ENCODE measurements at regions not wholly inside any gene's neighbourhood (a gene's known extent, or its start where the extent isn't known, plus 50 kb on each side); places are given as distances from the start of the nearest gene placed in this dataset.

DNA sequence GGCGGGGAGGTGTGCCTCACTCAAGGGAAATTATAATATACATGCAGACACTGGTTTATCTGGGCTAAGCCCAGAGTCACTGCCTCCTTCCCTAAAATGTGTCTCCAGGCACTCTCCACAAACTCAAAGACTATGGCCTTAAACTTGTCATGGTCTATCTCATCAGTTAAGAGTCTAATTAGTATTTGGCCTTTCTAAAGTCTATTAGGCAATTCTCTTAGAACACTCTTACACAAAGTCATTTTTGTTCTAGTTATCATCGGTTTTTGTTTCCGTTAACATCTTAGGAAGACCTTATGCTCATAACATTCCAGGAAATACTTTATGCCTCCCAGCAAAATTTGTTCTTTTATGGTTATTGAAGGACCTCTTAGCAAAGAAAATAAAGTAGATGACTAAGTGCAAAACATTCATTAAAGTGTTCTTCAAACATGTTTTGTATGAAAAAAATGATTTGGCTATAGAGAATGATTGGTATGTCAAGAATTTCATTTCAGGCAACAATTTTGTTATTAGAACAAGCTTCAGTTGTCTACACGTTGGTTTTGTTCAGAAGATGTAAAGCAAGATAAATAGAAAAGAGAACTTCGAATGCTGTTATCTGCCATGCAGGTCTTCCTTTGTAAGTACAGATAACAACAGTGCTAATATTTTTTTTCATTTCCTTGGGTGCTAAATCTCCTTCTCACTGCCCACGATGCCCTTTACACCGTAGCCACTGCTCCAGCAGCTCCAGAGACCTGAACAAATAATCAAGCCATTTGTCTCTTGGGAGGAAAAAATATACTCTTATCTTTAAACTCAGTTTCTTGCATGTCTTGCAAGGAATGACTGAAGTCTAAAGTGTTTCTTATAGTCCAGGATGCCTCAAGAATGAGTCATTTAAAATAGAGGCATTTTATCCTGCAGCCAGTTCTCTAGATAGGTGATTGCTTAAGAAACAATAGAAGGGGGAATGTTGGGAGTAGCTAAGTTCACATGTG, 170.4 kb downstream of the HTR1B start:
- H3K79me1 ChIP-seq (ENCODE audit: low read length), result no peaks in the 10 kb centered on the region
- H2BK15ac ChIP-seq (replicated peaks; ENCODE audit: low read depth), result no peak overlapping the region
- no peak overlapping the region for H2BK5ac ChIP-seq (ENCODE audit: low read length)
- H2BK120ac ChIP-seq (ENCODE audit: low read depth, low read length), result no peak overlapping the region
- no peak overlapping the region for H2AK5ac ChIP-seq (ENCODE audit: low read length)
- no peak overlapping the region for H3K4me2 ChIP-seq (ENCODE audit: low read length)
- H3K4me1 ChIP-seq (ENCODE audit: control insufficient read depth, low read depth, low read length), result no peaks in the 10 kb centered on the region
- H3K4ac ChIP-seq (ENCODE audit: low read depth, low read length), result no peak overlapping the region
- no peak overlapping the region for H3K56ac ChIP-seq (ENCODE audit: low read length)
- no peak overlapping the region for H3K9ac ChIP-seq (ENCODE audit: low read length)
- H3K27ac ChIP-seq (ENCODE audit: low read depth, low read length), result no peak overlapping the region
- no peak overlapping the region for H3K4me3 ChIP-seq (ENCODE audit: low read length)
- no peaks in the 10 kb centered on the region for H3K36me3 ChIP-seq (ENCODE audit: control insufficient read depth, insufficient read depth, low read length)
- no peak overlapping the region for H4K5ac ChIP-seq (ENCODE audit: low read length)
- H3K79me2 ChIP-seq (ENCODE audit: control insufficient read depth, insufficient read depth, low read length), result no peaks in the 10 kb centered on the region
- no peak overlapping the region for H3K18ac ChIP-seq (ENCODE audit: low read length)
- no peak overlapping the region for H4K8ac ChIP-seq (ENCODE audit: low read depth, low read length)
- DNase-seq, result peak; percentile 43
- no peaks in the 10 kb centered on the region for H3K27me3 ChIP-seq (ENCODE audit: insufficient read depth, low read length, poor library complexity)
- no CpG with 5 or more reads among the region's 7 CpGs for WGBS (ENCODE audit: extremely low coverage, insufficient coverage, low lambda C conversion rate)
- H3K23ac ChIP-seq (ENCODE audit: low read length), result no peak overlapping the region

DNA sequence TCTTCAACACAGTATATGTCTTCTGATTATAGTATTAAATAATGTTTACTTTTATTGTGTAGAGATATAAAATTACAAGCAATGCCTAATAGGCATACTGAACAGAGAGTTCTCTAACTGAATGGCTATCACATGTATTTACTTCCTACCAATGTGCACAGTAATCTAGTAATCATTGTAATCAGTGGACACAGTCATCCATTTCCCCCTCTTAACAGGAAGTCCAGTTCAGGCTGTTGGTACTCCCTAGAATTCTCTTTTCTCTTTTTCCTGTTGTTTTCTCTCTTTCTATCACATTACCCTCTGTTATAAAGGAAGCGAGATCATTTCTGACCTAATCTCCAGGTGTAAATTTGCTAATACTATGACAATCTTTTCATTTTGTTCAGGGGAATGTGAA, 172.5 kb downstream of the HTR1B start:
- Histone ChIP-seq H3K4me1 (ENCODE audit: control insufficient read depth, low read depth, low read length) (no peaks in the 10 kb centered on the region), H3K9ac (ENCODE audit: low read length) (no peak overlapping the region), H3K79me2 (ENCODE audit: control insufficient read depth, insufficient read depth, low read length) (no peaks in the 10 kb centered on the region), H2BK120ac (ENCODE audit: low read depth, low read length) (no peak overlapping the region), H3K4me2 (ENCODE audit: low read length) (no peak overlapping the region), H3K23ac (ENCODE audit: low read length) (no peak overlapping the region), H2BK15ac (replicated peaks; ENCODE audit: low read depth) (no peak overlapping the region), H2AK5ac (ENCODE audit: low read length) (no peak overlapping the region), H3K27me3 (ENCODE audit: insufficient read depth, low read length, poor library complexity) (no peaks in the 10 kb centered on the region), H3K4me3 (ENCODE audit: low read length) (no peak overlapping the region), H3K56ac (ENCODE audit: low read length) (no peak overlapping the region), H4K8ac (ENCODE audit: low read depth, low read length) (no peak overlapping the region), H4K5ac (ENCODE audit: low read length) (no peak overlapping the region), H3K79me1 (ENCODE audit: low read length) (no peaks in the 10 kb centered on the region), H3K18ac (ENCODE audit: low read length) (no peak overlapping the region), H3K36me3 (ENCODE audit: control insufficient read depth, insufficient read depth, low read length) (no peaks in the 10 kb centered on the region), H3K4ac (ENCODE audit: low read depth, low read length) (no peak overlapping the region), H2BK5ac (ENCODE audit: low read length) (no peak overlapping the region), H3K27ac (ENCODE audit: low read depth, low read length) (no peak overlapping the region)
- DNase-seq, result no peak
- WGBS (ENCODE audit: extremely low coverage, insufficient coverage, low lambda C conversion rate), result no CpG with 5 or more reads among the region's 1 CpG

DNA sequence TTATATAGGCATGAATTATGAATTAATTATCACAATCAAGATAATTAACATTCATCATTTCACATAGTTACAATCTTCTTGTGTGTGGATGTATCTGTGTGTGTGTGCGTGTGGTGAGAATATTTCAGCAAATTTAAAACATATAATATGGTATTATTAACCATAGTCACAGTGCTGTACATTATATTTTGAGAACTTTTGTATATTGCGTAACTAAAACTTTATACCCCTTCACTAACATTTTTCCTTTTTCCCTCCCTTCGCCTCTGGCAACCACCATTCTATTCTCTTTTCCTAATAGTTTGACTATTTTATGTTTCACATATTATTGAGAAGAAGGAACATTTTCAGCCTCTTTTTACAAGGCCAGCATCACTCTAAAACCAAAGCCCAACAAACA, 176.8 kb downstream of the HTR1B start:
- DNase-seq, result no peak
- Histone ChIP-seq H2BK120ac (ENCODE audit: low read depth, low read length) (no peak overlapping the region), H3K27me3 (ENCODE audit: insufficient read depth, low read length, poor library complexity) (no peaks in the 10 kb centered on the region), H4K8ac (ENCODE audit: low read depth, low read length) (no peak overlapping the region), H3K4ac (ENCODE audit: low read depth, low read length) (no peak overlapping the region), H2AK5ac (ENCODE audit: low read length) (no peak overlapping the region), H3K18ac (ENCODE audit: low read length) (no peak overlapping the region), H3K4me1 (ENCODE audit: control insufficient read depth, low read depth, low read length) (no peaks in the 10 kb centered on the region), H3K23ac (ENCODE audit: low read length) (no peak overlapping the region), H3K79me1 (ENCODE audit: low read length) (no peaks in the 10 kb centered on the region), H2BK15ac (replicated peaks; ENCODE audit: low read depth) (no peak overlapping the region), H3K9ac (ENCODE audit: low read length) (no peak overlapping the region), H3K27ac (ENCODE audit: low read depth, low read length) (no peak overlapping the region), H3K36me3 (ENCODE audit: control insufficient read depth, insufficient read depth, low read length) (no peaks in the 10 kb centered on the region), H2BK5ac (ENCODE audit: low read length) (no peak overlapping the region), H4K5ac (ENCODE audit: low read length) (no peak overlapping the region), H3K4me3 (ENCODE audit: low read length) (no peak overlapping the region), H3K79me2 (ENCODE audit: control insufficient read depth, insufficient read depth, low read length) (no peaks in the 10 kb centered on the region), H3K56ac (ENCODE audit: low read length) (no peak overlapping the region), H3K4me2 (ENCODE audit: low read length) (no peak overlapping the region)
- whole genome bisulfite sequencing (ENCODE audit: extremely low coverage, insufficient coverage, low lambda C conversion rate), result no CpG with 5 or more reads among the region's 3 CpGs

DNA sequence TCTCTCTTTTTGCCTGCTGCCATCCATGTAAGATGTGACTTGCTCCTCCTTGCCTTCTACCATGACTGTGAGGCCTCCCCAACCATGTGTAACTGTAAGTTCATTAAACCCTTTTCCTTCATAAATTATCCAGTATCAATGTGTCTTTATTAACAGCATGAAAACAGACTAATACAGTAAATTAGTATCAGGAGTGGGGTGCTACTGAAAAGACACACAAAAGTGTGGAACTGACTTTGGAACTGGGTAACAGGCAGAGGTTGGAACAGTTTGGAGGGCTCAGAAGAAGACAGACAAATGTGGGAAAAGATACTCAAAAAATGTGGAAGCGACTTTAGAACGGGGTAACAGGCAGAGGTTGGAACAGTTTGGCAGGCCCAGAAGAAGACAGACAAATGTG, 189.4 kb downstream of the HTR1B start:
- H3K56ac ChIP-seq (ENCODE audit: low read length), result no peak overlapping the region
- no peak overlapping the region for H3K4me3 ChIP-seq (ENCODE audit: low read length)
- no peaks in the 10 kb centered on the region for H3K27me3 ChIP-seq (ENCODE audit: insufficient read depth, low read length, poor library complexity)
- H3K79me2 ChIP-seq (ENCODE audit: control insufficient read depth, insufficient read depth, low read length), result no peaks in the 10 kb centered on the region
- no peak overlapping the region for H3K9ac ChIP-seq (ENCODE audit: low read length)
- H2BK120ac ChIP-seq (ENCODE audit: low read depth, low read length), result no peak overlapping the region
- no peak for DNase-seq
- H2BK15ac ChIP-seq (replicated peaks; ENCODE audit: low read depth), result no peak overlapping the region
- no peak overlapping the region for H3K18ac ChIP-seq (ENCODE audit: low read length)
- no peak overlapping the region for H3K23ac ChIP-seq (ENCODE audit: low read length)
- no peak overlapping the region for H3K27ac ChIP-seq (ENCODE audit: low read depth, low read length)
- no peaks in the 10 kb centered on the region for H3K4me1 ChIP-seq (ENCODE audit: control insufficient read depth, low read depth, low read length)
- H3K4me2 ChIP-seq (ENCODE audit: low read length), result no peak overlapping the region
- H2AK5ac ChIP-seq (ENCODE audit: low read length), result no peak overlapping the region
- H4K5ac ChIP-seq (ENCODE audit: low read length), result no peak overlapping the region
- H3K4ac ChIP-seq (ENCODE audit: low read depth, low read length), result no peak overlapping the region
- no peaks in the 10 kb centered on the region for H3K79me1 ChIP-seq (ENCODE audit: low read length)
- no peak overlapping the region for H4K8ac ChIP-seq (ENCODE audit: low read depth, low read length)
- H2BK5ac ChIP-seq (ENCODE audit: low read length), result no peak overlapping the region
- no CpG with 5 or more reads among the region's 2 CpGs for WGBS (ENCODE audit: extremely low coverage, insufficient coverage, low lambda C conversion rate)
- no peaks in the 10 kb centered on the region for H3K36me3 ChIP-seq (ENCODE audit: control insufficient read depth, insufficient read depth, low read length)

DNA sequence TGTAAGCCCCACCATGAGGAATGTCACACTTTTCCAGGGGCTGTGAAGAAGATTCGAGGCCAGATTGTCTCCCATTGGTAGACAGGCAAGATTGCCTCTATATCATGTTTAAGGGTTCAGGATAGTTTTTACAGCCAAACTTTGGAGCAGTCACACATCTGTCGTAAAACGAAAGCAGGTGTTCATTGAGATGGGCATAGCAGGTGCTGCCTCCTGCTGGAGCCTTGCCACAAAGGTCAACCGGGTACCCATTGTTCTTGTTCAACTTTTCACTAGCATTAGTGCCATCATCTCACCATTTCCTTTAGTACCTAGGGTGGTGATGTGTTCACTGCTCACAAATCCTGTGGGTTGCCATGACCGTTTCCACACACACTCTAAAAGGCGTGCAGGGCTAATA, 198.3 kb downstream of the HTR1B start:
- H3K4me1 ChIP-seq (ENCODE audit: control insufficient read depth, low read depth, low read length), result no peaks in the 10 kb centered on the region
- no peaks in the 10 kb centered on the region for H3K79me2 ChIP-seq (ENCODE audit: control insufficient read depth, insufficient read depth, low read length)
- WGBS (ENCODE audit: extremely low coverage, insufficient coverage, low lambda C conversion rate), result no CpG with 5 or more reads among the region's 6 CpGs
- H3K4me3 ChIP-seq (ENCODE audit: low read length), result no peak overlapping the region
- no peak overlapping the region for H3K4me2 ChIP-seq (ENCODE audit: low read length)
- DNase-seq, result peak; percentile 40
- no peak overlapping the region for H2BK5ac ChIP-seq (ENCODE audit: low read length)
- no peaks in the 10 kb centered on the region for H3K79me1 ChIP-seq (ENCODE audit: low read length)
- H3K27ac ChIP-seq (ENCODE audit: low read depth, low read length), result no peak overlapping the region
- H4K5ac ChIP-seq (ENCODE audit: low read length), result no peak overlapping the region
- H3K36me3 ChIP-seq (ENCODE audit: control insufficient read depth, insufficient read depth, low read length), result no peaks in the 10 kb centered on the region
- H3K4ac ChIP-seq (ENCODE audit: low read depth, low read length), result no peak overlapping the region
- no peak overlapping the region for H3K9ac ChIP-seq (ENCODE audit: low read length)
- no peak overlapping the region for H3K18ac ChIP-seq (ENCODE audit: low read length)
- no peak overlapping the region for H4K8ac ChIP-seq (ENCODE audit: low read depth, low read length)
- H2BK120ac ChIP-seq (ENCODE audit: low read depth, low read length), result no peak overlapping the region
- H3K56ac ChIP-seq (ENCODE audit: low read length), result no peak overlapping the region
- H2AK5ac ChIP-seq (ENCODE audit: low read length), result no peak overlapping the region
- H3K23ac ChIP-seq (ENCODE audit: low read length), result no peak overlapping the region
- H2BK15ac ChIP-seq (replicated peaks; ENCODE audit: low read depth), result no peak overlapping the region
- H3K27me3 ChIP-seq (ENCODE audit: insufficient read depth, low read length, poor library complexity), result no peaks in the 10 kb centered on the region

DNA sequence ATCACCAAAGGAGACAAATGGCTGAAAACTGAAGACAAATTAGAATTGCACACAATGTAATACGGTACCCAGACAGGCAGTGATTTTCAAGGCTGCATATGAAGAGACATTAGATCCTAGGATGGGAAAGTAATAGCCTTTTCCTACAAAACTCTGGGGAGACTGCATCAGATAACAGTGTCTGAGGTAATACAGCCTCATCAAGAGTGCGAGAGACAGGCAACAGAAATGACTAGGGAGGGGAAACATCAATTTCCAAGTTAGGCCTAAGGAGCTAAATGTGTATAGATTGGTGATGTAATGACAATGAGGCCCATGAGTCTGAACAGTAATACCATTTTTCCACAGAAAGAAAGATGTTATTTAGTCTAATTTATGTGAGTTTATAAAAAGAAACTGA, 200.3 kb downstream of the HTR1B start:
- H3K79me2 ChIP-seq (ENCODE audit: control insufficient read depth, insufficient read depth, low read length), result no peaks in the 10 kb centered on the region
- no peak for DNase-seq
- no peak overlapping the region for H3K23ac ChIP-seq (ENCODE audit: low read length)
- H2BK15ac ChIP-seq (replicated peaks; ENCODE audit: low read depth), result no peak overlapping the region
- no peak overlapping the region for H3K27ac ChIP-seq (ENCODE audit: low read depth, low read length)
- no peak overlapping the region for H2AK5ac ChIP-seq (ENCODE audit: low read length)
- no peak overlapping the region for H3K4me3 ChIP-seq (ENCODE audit: low read length)
- H3K4me2 ChIP-seq (ENCODE audit: low read length), result no peak overlapping the region
- no peaks in the 10 kb centered on the region for H3K79me1 ChIP-seq (ENCODE audit: low read length)
- no peaks in the 10 kb centered on the region for H3K36me3 ChIP-seq (ENCODE audit: control insufficient read depth, insufficient read depth, low read length)
- WGBS (ENCODE audit: extremely low coverage, insufficient coverage, low lambda C conversion rate), result no CpG with 5 or more reads among the region's 2 CpGs
- H2BK5ac ChIP-seq (ENCODE audit: low read length), result no peak overlapping the region
- H4K8ac ChIP-seq (ENCODE audit: low read depth, low read length), result no peak overlapping the region
- H2BK120ac ChIP-seq (ENCODE audit: low read depth, low read length), result no peak overlapping the region
- H3K9ac ChIP-seq (ENCODE audit: low read length), result no peak overlapping the region
- no peak overlapping the region for H4K5ac ChIP-seq (ENCODE audit: low read length)
- H3K18ac ChIP-seq (ENCODE audit: low read length), result no peak overlapping the region
- H3K4ac ChIP-seq (ENCODE audit: low read depth, low read length), result no peak overlapping the region
- no peaks in the 10 kb centered on the region for H3K4me1 ChIP-seq (ENCODE audit: control insufficient read depth, low read depth, low read length)
- no peak overlapping the region for H3K56ac ChIP-seq (ENCODE audit: low read length)
- H3K27me3 ChIP-seq (ENCODE audit: insufficient read depth, low read length, poor library complexity), result no peaks in the 10 kb centered on the region

Data from mesendoderm (in vitro differentiated cells).